ENCODE measurements at regions not wholly inside any gene's neighbourhood (a gene's known extent, or its start where the extent isn't known, plus 50 kb on each side); places are given as distances from the start of the nearest gene placed in this dataset.

DNA sequence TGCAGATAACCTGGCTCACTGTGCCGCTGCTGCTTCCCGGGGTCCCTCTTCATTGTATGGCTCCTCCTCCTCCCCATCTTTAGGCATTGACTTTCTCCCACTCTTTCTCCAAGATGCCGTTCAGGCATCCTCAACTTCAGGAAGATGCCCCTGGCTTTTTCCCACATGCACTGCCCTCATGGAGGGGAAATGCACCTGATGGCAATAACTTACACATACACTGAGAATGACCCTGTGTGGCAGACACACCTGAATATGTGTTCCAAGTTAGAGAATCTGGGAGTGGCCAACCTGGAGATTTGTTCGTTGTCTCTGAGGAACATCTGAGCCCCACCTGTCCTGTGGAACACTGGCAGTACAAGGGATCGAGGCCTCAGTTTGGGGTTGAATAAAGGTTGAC is 273.9 kb upstream of the CHD6 start:
- DNase-seq (ENCODE audit: low read depth): no peak
- TF ChIP-seq, protein P1, sequence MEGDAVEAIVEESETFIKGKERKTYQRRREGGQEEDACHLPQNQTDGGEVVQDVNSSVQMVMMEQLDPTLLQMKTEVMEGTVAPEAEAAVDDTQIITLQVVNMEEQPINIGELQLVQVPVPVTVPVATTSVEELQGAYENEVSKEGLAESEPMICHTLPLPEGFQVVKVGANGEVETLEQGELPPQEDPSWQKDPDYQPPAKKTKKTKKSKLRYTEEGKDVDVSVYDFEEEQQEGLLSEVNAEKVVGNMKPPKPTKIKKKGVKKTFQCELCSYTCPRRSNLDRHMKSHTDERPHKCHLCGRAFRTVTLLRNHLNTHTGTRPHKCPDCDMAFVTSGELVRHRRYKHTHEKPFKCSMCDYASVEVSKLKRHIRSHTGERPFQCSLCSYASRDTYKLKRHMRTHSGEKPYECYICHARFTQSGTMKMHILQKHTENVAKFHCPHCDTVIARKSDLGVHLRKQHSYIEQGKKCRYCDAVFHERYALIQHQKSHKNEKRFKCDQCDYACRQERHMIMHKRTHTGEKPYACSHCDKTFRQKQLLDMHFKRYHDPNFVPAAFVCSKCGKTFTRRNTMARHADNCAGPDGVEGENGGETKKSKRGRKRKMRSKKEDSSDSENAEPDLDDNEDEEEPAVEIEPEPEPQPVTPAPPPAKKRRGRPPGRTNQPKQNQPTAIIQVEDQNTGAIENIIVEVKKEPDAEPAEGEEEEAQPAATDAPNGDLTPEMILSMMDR (IDR thresholded peaks at IDR 0.05; ENCODE audit: insufficient read depth, low read depth, low read length): no peak
- no peak overlapping the region for H3K4me3 ChIP-seq (ENCODE audit: low read depth, low read length)

DNA sequence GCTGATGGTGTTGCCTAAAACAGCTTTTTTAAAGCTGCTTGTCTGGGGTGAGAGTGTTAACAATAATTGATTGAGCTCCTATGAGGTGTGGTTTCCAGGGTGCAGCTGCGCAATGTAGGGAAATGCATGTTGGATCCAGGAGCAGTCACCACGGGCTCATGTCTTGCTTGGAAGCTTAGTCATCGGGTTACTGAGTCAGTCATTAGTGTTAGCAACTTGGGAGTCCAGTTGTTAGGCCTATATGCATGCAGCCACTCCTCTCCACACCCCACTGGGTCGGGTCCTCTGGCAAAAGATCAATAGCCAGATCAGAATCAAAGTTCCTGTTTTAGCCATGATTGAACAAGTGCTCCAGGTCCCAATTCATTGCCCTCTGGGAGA is 271.7 kb upstream of the CHD6 start:
- TF ChIP-seq, protein P1 (IDR thresholded peaks at IDR 0.05; ENCODE audit: insufficient read depth, low read depth, low read length): no peak
- DNase-seq (ENCODE audit: low read depth): no peak
- H3K4me3 ChIP-seq (ENCODE audit: low read depth, low read length): no peak overlapping the region

DNA sequence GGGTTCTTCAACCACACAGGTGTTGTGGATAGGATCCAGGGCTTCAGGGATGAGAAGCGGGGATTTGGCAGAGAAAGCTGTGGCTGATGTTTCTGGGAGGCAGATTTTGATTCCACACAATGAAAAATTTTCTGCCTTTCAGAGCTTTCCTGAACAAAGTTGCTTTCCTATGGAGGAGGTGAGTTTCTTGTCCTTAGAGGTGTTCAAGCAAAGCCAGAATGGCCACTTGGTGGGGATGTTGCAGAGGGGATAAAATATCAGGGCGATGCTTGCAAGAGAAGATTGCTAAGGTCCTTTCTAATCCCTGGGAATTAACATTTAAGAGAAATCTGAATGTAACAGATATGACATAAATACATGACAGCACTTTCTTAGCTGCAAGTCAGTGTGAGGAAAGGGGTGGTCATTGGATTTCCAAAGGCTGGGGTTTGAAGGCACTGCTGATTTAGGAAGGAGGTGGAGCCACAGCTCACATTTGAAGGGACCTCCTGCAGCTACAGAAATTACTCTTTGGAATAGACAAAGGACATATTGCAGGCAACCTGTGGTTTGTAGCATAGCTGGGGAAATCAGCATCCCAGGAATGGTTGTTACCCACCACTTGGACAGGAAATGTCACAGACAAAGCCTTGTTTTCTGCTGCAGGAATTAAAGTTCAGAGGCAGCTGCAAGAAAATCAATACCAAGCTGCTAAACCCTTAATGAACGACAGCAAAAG is 271.1 kb upstream of the CHD6 start:
- no peak overlapping the region for H3K4me3 ChIP-seq (ENCODE audit: low read depth, low read length)
- TF ChIP-seq, protein P1 (IDR thresholded peaks at IDR 0.05; ENCODE audit: insufficient read depth, low read depth, low read length): peak; percentile 6
- DNase-seq (ENCODE audit: low read depth): peak; percentile 1

DNA sequence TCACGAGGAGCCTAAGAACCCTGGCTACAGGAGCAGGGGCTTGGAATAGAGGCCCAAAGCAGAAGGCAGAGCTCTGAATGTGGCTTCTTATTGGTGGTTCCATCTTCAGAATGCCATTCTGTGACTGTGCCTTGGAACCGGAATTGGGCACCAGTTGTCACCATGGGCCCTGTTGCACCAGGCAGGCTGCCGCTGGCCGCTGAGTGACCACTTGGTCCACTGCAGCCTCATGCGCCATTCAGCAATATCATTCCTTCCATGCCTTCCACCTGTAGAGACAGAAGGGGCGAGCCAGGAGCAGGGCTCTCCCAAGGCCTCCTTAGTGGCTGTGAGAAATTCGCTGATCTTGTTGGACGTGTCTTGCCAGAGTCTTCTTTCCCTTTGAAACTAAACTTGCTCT is 270.3 kb upstream of the CHD6 start:
- no peak overlapping the region for H3K4me3 ChIP-seq (ENCODE audit: low read depth, low read length)
- TF ChIP-seq, protein P1 (IDR thresholded peaks at IDR 0.05; ENCODE audit: insufficient read depth, low read depth, low read length): no peak
- no peak for DNase-seq (ENCODE audit: low read depth)

DNA sequence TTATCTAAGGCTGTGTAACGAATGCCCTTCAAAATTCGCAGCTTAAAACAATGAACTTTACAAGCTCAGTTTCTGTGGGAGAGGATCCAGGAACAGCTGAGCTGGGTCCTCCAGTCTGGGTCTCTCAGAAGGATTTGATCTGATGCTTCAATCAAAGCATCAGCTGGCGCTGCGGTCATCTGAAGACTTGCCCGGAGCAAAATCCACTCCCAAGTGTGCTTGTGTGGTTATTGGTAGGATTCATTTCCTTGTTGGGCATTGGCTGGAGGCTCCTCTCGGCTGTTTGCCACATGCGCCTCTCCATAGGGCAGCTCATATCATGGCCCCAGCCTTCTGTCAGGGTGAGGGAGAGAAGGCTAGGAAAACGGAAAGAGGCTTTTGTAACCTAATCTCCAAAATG is 269.3 kb upstream of the CHD6 start:
- H3K4me3 ChIP-seq (ENCODE audit: low read depth, low read length): no peak overlapping the region
- DNase-seq (ENCODE audit: low read depth): no peak
- TF ChIP-seq, protein P1 (IDR thresholded peaks at IDR 0.05; ENCODE audit: insufficient read depth, low read depth, low read length): no peak

DNA sequence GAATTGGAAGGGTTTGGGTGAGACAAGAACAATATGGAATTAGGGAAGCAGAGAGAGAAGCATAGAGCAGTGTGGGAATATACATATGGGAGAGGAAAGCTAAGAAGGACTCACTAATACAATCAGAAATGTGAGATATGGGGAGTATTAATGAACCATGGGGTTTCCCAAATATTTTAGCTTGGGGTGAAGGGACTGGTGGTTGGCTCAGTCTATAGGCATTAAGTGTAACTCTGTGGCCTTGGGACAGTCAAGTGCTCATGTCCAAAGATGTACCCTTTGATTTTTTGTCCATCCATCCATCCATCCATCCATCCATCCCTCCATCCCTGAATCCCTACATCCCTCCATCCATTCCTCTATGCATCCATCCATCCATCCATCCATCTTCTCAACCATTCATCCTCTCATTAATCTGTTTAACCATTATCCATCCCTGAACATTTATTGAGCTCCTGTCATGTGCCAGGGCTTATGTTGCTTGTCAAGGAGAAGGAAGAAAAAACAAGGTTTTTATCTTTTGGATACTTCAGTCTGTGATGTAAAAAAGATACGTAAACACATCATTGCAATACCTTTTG is 263.4 kb upstream of the CHD6 start:
- TF ChIP-seq, protein P1 (IDR thresholded peaks at IDR 0.05; ENCODE audit: insufficient read depth, low read depth, low read length): no peak
- DNase-seq (ENCODE audit: low read depth): no peak
- no peak overlapping the region for H3K4me3 ChIP-seq (ENCODE audit: low read depth, low read length)

All from fibroblast of villous mesenchyme (primary cell).